Neural cell (in vitro differentiated cells): ENCODE measurements at regions not wholly inside any gene's neighbourhood (a gene's known extent, or its start where the extent isn't known, plus 50 kb on each side); places are given as distances from the start of the nearest gene placed in this dataset.

Experiments used
- POLR2AphosphoS5 ChIP-seq: IDR thresholded peaks from 2 replicates; pipeline ENCODE4 v1.6.1; 2012
- TF ChIP-seq, protein P1 (sequence below): fragments of 450-650 bp; IDR thresholded peaks from 2 replicates; pipeline ENCODE4 v1.5.1; 2014; ENCODE audit warnings: antibody characterized with exemption, mild to moderate bottlenecking, moderate library complexity; ENCODE audit not compliant: poor library complexity, severe bottlenecking

DNA sequence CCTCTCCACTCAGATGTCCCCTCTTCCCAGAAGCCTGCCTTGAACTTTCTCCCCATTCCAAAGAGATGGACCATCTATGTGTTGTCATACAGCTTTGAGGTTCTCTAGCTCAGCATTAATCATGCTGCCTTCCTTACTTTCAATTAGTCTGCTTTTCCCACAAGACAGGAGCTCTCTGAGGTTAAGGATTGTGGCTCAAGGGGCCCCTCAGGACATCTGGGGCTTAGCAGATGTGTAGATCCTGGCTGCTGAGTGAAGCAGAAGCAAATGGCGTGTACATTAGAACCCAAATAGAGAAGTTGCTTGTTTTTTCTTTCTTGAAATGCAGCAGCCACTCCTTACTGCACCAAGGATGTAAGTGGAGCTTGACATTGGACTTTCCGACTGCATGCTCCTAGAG is 330.5 kb upstream of the TNRC6C start:
- TF ChIP-seq, protein P1, sequence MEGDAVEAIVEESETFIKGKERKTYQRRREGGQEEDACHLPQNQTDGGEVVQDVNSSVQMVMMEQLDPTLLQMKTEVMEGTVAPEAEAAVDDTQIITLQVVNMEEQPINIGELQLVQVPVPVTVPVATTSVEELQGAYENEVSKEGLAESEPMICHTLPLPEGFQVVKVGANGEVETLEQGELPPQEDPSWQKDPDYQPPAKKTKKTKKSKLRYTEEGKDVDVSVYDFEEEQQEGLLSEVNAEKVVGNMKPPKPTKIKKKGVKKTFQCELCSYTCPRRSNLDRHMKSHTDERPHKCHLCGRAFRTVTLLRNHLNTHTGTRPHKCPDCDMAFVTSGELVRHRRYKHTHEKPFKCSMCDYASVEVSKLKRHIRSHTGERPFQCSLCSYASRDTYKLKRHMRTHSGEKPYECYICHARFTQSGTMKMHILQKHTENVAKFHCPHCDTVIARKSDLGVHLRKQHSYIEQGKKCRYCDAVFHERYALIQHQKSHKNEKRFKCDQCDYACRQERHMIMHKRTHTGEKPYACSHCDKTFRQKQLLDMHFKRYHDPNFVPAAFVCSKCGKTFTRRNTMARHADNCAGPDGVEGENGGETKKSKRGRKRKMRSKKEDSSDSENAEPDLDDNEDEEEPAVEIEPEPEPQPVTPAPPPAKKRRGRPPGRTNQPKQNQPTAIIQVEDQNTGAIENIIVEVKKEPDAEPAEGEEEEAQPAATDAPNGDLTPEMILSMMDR, result no peak
- TF ChIP-seq POLR2AphosphoS5, result no peak
